Prostate gland (tissue), 2 donors: ENCODE measurements at regions not wholly inside any gene's neighbourhood (a gene's known extent, or its start where the extent isn't known, plus 50 kb on each side); places are given as distances from the start of the nearest gene placed in this dataset.

Experiments used
- CTCF ChIP-seq, 4 experiments: fragments of 200-600 bp in 2 of 4; fragments of 450-650 bp in 2 of 4; sonication (generic) in 2 of 4; IDR thresholded peaks; 1 replicate in 3 of 4; 2 replicates in 1 of 4; pipeline ENCODE4 v1.5.1; 2016 to 2019; ENCODE audit warnings: antibody characterized with exemption in 4 of 4, mild to moderate bottlenecking in 2 of 4, moderate library complexity in 2 of 4
- POLR2A ChIP-seq: fragments of 450-650 bp; IDR thresholded peaks from one replicate; pipeline ENCODE4 v1.6.1; 2016; ENCODE audit warnings: antibody characterized with exemption, mild to moderate bottlenecking
- POLR2AphosphoS5 ChIP-seq: sonication (generic); formaldehyde crosslinking; IDR thresholded peaks from one replicate; pipeline ENCODE4 v1.6.1; 2017; ENCODE audit warnings: antibody characterized with exemption

GRCh38 chr6:10151144-10151915 lies 263.5 kb downstream of the TFAP2A start:
- no peak for TF ChIP-seq CTCF (IDR thresholded peaks at IDR 0.05)
- TF ChIP-seq POLR2A = no peak
- no peak for TF ChIP-seq POLR2AphosphoS5
